NT2/D1 (cell line): ENCODE measurements at regions not wholly inside any gene's neighbourhood (a gene's known extent, or its start where the extent isn't known, plus 50 kb on each side); places are given as distances from the start of the nearest gene placed in this dataset.

Experiments
- SUZ12 ChIP-seq: IDR thresholded peaks from 2 replicates; pipeline ENCODE4 v1.6.1; 2011; ENCODE audit not compliant: insufficient read length, insufficient read depth; ENCODE audit errors: extremely low read depth
- YY1 ChIP-seq: IDR thresholded peaks from 2 replicates; pipeline ENCODE4 v1.6.1; 2011; ENCODE audit not compliant: insufficient read length, insufficient read depth
- ZNF274 ChIP-seq: IDR thresholded peaks from 2 replicates; pipeline ENCODE4 v1.6.1; 2011; ENCODE audit warnings: mild to moderate bottlenecking, low read depth, low read length

DNA sequence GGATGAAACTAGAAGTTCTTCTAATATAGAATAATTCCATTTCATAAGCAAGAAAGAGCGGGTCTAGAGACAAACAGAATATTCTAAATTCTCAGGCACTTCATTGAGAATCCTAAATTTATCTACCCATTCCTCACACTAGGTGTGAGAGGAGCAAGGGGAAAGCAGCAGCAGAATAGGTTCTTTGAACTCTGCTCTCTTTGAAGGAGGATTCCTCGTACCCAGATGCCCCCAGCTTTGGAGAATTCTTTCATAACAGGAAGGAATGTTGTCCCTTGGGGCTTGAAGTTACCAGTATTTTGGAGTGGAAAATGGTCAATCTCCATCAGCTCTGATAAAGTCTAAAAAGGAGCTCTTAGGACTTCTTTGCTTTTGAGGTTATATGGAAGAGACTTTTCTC, 59.7 kb upstream of the RASGEF1B start:
- TF ChIP-seq YY1, result no peak
- no peak for TF ChIP-seq ZNF274
- no peak for TF ChIP-seq SUZ12
